GM21360 (cell line): ENCODE measurements at regions not wholly inside any gene's neighbourhood (a gene's known extent, or its start where the extent isn't known, plus 50 kb on each side); places are given as distances from the start of the nearest gene placed in this dataset.

Experiments used
- ATAC-seq: cut with Tn5 transposase; IDR thresholded peaks from one replicate; pipeline ENCODE4 v1.9.1; 2021; ENCODE audit warnings: mild to moderate bottlenecking, moderate library complexity; ENCODE audit not compliant: unreplicated experiment

DNA sequence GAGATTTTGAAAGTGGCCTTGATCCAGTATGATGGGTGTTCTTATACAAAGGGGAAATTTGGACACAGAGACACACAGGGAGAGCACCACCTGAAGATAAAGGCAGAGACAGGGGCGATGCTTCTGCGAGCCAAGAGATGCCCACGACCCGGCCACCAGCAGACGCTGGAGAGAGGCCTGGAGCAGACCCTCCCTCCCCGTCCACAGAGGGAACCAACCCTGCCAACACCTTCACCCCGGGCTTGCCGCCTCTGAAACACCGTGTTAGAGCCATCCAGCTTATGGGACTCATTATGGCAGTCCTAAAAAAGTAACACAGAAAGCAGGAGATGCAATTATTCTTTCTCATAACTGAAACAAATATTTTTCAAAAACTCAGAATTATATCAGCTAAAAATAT is 303.3 kb upstream of the SHH start:
- no peak for ATAC-seq

DNA sequence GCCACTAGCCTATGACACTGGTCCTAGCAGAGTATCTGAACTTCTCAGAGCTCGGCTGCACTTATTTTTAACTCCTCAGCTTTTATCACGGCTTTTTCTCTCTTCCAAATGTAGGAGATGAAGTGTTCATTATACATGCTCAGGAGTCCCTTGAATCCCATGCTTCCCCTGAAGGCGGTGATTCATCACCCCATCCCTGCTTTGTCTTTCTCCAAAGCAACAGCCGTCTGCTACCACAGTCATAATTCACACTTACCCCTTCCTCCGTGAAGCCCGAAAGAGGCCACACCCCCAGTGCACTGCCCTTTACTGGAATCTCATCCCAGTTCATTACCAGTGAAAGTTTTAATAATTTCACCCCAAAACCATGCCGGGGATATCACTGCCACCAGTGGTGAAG is 301.5 kb upstream of the SHH start:
- no peak for ATAC-seq

DNA sequence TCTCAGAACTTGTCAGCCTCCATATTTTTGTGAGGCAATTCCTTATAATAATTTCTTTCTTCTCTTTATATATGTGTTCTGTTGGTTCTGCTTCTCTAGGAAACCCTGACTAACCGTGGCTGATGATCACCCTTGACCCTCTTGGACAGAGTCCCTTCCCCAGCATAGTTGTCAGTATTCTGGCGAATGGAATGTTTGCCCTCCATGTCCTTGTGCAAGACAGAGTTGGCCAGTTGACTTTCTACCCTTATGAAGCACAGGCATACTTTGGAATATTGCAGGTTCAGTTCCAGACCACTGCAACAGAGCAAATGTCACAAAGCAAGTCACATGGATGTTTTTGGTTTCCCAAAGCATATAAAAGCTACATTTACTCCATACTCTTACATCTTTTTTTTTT is 297.7 kb upstream of the SHH start:
- ATAC-seq = no peak

DNA sequence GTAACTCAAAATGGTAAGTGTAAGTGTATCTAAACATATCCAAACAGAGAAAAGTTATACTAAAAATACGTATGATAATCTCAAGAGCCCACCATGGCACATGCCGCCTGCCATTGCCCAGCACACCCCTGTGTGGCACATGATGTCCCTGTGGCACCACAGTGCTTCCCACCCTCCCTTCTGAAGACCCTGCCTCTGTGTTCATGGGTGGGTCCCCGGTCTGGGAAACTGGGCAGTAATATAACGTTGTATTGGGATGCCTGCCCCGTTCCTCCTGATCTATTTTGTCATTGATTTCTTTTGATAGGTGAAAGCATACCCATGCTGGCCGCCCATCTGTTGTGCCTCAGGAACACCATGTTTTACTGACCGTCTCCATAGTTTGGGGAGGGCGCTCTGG is 296.8 kb upstream of the SHH start:
- ATAC-seq = no peak

DNA sequence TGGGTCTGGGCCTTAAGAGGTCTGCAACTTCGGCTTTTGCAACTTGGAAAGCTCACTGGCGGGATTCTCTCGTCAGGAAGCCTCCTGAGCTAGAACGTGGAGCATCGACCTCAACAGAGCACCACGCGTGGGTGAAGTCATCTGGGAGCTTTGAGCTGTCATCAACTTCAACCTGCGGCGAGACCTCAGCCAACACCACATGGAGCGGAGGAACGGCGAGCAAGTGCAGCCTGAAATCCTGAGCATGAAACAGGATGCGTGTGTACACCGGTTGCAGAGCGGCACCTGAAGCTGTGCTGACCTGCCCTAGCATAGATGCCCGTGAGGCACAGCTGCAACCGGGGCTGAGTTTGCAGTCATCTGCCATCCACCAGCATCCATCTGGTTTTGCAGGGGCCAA is 295.7 kb upstream of the SHH start:
- no peak for ATAC-seq

DNA sequence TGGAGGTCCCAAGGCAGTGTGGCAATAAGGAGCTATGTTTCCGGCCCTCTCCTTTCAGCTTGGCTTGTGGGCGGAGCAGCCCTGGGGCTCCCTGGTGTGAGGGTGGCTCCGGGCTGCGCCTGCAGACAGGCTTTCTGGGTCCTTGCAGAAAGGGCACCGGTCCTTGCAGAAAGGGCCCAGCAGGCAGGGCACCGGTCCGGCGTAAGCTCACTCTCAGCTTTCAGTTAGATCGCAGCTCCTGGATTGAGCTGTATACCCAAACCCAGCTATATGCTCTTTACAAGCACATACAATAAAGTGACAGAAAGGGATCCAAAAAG is 293.8 kb upstream of the SHH start:
- ATAC-seq = no peak

DNA sequence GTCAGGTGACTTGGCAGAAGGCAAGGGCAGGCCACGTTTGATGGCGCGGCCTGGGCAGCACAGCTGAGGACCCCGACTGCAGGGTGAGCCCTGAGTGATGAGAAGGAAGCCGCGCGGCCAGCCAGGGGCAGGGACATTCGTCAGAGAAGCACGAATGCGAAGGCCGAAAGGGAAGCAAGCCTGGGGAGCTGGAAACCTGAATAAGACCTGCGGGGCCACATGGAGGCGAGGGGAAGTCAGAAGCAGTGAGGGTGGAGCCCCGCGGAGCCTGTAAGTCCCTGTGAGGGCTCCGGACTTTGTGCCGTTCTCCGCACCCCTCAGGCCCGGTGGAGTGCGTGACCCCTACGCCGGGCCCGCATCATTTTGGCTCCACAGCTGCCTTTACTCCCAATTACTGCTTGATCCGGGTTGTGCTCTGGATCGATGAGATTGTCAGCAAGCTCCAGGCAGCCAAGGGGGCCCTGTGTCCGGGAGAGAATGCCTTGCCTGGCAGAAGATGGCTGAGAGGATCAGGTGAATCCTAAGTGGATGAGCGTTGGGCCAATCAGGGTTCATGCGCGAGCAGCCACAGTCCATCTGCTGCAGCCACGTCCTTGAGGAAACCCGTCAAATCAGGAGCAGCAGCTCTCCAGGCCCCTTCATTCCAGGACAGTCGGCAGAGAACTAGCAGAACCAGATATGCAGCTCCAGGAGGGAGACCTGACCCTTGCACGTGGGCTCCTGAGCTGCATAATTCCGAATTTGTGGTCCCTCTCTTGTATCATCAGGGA is 293.3 kb upstream of the SHH start:
- ATAC-seq = no peak

DNA sequence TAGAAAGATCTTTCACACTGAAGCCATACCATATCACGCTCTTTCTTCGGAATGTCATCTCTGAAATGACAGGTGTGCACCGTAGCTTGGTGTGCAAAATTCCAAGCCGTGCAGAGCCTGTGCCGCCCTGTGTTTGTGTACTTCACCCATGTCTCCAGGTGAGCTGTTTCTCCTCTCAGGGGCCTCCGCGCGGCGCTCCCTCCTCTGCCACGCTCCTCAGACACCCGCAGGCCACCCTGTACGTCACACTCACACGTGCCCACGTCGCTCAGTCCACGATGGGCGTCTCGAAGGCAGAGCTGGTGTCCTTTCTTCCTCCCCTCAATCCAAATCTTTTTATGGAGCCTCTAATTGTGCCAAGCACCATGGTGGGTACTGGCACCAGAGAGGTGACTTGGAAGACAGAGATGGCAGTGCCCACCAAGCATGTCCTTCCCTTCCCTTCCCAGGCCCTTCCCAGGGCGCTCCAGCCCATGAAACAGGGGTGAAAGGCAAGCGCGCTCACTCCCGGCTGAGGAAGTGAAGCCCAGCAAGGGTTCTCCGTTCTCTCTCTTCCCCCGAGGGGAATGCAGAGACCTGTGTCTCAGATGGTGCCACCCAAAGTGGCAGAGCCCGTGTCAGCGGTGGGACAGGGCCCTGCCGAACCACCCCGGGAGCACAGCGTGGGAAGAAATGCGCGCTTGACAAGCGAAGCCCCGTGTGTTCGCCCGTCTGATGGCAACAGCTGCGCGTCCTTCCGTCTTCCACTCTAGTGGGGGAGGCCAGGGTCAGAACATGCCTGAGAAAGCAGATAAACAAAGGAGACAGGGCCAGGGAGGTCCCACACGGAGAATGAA is 292.5 kb upstream of the SHH start:
- ATAC-seq = no peak

DNA sequence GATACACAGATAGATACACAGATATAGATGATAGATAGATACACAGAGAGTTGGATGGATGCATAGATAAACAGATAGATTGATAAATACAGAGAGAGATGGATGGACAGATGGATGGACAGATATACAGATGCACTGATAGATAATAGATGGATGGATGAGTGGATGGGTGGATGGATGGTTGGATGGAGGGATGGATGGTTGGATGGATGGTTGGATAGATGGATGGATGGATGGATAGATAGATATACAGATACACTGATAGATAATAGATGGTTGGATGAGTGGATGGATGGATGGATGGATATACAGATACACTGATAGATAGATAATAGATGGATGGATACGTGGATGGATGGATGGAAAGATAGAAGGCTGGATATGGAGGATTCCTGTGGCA is 290.0 kb upstream of the SHH start:
- no peak for ATAC-seq

DNA sequence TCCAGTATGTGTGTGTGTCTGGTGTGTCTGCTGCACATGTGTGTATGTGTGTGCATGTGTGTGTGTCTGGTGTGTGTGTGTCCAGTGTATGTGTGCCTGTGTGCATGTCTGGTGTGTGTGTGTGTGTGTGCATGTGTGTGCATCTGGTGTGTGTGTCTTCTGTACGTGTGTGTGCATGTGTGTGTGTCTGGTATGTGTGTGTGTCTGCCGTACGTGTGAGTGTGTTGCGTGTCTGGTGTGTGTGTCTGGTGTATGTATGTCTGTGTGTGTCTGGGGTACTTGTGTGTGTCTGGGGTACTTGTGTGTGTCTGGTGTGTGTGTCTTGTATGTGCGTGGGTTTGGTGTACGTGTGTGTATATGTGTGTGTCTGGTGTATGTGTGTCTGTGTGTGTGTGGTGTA is 289.1 kb upstream of the SHH start:
- ATAC-seq = no peak

DNA sequence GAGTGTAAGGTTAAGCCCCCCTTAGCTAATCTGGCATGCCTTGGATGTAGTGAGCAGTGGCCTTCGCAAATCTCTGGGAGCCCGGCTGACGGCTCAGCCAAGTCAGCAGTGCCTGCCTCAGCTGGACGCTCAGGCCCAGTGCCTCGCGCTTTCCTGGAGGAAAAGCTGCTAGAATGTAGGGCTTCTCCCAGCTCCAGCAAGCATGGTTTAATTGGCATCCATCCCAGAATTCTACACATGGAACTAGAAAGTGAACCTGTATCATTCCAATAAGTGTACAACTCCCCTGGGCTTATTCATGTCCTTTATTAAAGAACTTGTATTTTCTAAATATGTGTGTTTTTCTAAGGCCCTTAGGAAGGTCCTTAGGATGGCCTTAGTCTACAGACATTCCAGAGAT is 287.8 kb upstream of the SHH start:
- ATAC-seq = no peak

DNA sequence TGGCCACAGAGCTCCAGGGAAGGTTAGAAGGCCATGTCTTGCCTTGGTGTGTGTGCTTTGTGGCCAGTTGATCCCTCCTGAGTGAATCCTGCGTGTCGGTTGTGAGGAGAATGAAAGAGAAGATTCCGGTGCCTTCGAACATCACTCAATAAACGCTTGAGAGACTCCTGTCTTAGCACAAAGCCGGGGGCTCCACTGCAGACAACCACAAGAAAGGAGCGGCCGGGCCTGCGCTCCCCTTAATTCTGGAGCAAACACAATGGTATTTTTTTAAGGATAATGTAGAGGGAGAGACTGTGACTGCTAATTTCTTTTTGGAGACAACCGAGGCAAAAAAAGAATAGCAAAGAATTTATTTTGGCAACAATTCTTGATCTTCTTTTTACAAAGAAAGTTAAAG is 286.8 kb upstream of the SHH start:
- ATAC-seq = no peak

DNA sequence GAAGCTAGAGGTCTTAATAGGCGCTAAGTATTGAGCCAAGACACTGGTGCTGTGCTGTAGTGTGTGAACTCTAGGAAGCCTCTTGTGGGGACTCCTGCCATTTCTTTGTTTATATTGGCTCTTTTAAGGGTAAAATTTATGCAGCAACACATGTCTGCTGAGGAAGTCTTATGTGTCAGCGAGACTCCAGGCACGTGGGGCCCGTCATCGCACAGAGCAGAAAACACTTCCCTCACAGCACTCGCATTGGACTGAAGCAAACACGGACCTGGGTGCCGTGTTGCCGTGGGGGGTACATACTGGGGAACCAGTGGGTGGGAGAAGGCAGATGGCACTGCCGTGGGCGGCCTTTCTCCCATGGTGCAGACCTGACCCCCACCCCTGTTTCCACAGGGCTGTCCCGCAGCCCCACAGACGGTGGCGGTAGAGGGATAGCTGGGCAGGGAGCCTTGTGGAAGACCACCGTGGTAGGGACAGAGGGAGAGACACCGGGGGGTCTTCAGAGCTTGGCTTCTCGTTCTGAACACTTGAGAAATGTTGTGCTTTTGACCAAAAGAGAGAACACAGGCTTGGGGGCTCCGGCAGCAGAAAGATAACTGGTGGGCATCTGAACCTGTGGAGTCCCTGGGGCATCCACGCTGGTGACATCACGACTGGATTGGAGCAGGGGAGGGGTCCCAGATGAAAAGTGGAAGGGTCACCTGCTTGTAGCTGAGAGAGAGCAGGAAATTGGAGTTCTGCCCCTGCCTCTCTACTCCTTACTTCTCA is 284.7 kb upstream of the SHH start:
- no peak for ATAC-seq

DNA sequence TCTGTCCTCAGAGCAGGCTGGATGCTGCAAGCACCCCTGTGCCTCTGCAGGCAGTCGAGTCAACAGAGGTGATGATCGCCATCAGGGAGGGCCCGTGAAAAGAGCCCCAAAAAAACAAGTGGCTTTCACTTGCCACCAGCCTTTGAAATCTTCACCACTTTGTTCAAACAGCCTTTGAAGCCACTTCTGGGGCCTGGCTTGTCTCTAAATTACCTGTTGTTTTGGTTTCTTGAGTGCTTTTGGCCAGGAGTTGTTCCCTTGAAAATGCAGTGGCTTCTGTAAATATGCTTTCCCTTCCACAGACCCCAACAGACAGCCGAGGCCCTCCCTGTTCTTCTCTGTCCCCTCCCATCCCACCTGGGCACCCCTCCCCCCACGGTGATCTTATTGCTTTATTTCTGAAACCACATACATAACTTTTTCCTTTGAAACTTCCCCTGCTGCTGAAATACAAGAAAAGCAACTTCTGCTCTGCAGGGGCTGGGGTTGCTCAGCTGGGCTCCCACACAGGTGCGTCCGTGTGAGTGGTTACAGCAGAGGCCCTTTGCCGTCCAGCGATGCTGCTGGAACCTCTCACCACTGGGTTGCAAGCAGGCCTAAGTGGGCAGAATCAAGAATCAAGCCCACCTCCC is 283.8 kb upstream of the SHH start:
- ATAC-seq = no peak

DNA sequence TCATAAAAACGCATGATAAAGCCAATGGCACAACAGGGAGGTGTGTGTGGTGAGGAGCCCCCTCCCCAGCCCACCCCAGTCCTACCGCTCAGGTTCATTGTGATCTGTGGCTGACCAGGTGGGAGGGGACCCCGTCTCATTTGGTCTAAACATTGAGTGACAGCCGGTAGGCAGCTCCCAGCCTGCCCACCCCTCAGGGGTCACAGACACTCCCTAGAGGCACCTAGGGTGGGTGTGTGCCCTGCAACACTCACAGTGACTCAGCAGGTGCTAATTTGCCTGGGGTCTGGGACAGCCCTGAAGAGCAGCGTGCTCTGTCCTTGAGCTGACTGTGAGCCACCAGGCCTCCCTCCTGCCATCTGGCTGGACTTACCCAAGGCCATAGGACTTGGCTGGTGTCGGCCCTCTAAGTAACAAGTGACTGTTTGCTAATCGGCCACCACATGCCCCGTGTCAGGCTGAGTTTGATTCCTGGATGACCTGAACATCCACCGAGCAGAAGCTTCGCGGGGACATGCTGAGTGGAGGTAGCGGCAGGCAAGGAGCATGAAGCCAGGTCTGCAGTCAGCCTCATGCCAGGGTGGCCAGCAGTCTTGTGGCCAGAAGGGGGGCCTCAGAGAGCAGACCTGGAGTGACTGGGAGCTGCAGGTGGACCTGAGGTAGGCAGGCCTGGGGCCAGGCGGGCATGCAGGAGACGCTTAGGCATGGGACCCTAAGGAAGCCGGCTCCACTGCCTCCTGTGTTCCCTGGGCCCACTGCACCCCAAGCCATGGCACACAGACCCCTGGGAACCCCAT is 282.3 kb upstream of the SHH start:
- no peak for ATAC-seq

DNA sequence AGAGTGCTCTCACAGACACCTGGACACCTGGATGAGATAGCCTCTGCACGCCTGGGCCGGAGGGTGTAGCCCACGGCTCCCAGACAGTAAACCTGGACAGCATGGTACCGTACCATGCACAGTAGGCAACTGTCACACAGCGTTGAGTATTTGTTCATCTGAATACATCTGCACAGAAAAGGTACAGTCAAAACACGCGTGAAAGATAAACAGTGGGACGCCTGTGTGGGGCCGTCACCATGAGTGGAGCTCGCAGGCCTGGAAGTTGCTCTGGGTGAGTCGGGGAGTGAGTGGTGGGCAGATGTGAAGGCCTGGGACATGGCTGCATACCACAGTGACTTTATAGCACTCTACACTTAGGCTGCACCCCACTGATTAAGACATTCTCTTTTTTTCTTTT is 280.0 kb upstream of the SHH start:
- no peak for ATAC-seq

DNA sequence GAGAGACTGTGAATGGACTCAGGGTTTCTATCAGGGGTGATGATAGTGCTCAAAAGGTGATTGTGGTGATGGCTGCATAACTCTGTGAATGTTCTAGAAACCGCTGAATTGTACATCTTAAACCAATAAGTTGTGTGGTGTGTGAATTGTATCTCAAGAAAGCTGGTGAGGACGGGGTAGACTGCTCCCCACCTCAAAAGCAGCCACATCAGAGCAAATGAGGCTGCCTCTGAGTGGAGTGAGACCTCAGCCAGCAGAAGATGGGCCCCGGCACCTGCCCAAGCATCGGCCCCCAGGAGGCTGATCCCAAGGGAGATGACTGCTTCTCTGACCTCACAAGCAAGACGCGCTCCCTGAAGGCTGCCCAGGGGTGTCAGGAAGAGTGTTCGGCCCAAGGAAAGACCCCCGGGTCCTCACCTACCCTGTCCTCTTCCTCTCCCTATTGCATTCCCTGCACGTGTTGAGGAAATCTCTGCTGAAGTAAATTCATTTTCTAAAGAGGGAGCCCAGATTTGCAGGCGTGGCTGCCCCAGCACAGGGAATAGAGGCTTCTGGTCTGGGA is 279.3 kb upstream of the SHH start:
- ATAC-seq = no peak

DNA sequence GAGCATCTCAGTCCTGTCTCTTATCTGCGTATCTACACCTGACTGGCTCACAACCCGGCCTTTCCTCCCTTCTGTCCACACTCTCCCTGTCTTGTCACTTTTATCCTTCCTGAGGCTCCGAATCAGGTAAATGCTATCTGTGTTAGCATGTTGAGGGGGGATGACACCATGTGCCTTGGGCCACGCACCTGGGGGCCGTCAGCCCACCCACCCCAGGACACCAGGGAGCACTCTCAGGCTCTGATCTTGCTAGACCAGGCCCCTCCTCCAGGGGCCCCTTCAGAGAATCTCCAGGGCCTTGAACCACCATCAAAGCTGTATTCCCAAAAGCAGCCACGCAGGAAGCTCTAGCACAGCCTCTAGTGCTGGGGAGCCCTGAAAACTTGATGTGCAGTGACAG is 278.7 kb upstream of the SHH start:
- ATAC-seq = no peak

DNA sequence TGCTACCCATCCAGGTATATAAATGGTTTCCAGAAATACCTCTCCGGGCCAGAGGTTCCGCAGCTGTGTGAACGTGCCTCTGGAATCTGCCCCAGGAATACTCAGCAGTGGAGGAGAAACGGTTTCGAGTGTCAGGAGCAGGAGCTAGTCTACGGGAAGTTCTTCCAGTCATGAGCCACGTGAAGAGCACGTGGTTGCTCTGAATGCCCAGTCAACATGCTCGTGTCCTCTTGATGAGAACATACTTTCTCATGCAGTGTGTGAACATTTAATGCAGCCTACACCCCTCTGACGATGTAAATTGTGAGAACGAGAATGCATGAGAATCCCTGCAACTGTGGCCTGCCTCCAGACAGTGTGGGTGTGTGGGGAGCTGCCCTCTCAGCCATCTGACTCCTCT is 277.0 kb upstream of the SHH start:
- no peak for ATAC-seq

DNA sequence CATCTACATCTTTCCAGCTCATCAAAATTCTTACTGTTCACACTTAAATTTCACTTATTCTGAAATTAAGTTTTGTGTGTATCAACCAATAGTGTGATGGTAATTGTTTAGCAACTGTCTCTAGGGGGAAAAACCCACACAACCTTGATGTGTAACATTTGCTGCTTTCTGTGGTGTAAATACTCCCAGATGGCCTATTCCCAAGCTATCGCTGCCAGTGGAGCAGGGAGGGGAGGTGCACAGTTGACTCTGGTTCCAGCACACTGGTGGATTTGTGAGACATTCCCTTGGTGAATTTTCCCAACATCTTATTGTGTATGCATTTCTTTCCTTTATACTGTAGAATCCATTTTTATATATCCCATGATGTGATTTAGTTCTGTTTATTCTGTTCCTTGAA is 275.9 kb upstream of the SHH start:
- no peak for ATAC-seq
